MM.1S (cell line): ENCODE measurements at regions not wholly inside any gene's neighbourhood (a gene's known extent, or its start where the extent isn't known, plus 50 kb on each side); places are given as distances from the start of the nearest gene placed in this dataset.

Experiments
- DNase-seq: peaks from one replicate; pipeline ENCODE4 v3.0.0-alpha.2; 2015
- H2AFZ ChIP-seq: fragments of 300-600 bp; sonication (generic); 2 replicates; pipeline ENCODE4 v1.6.0; 2016; ENCODE audit warnings: antibody characterized with exemption, low read length
- H3F3A ChIP-seq: fragments of 300-600 bp; sonication (generic); 2 replicates; pipeline ENCODE4 v1.6.1; 2016; ENCODE audit warnings: mild to moderate bottlenecking, antibody characterized with exemption, low read length, moderate library complexity, mixed read lengths; ENCODE audit not compliant: insufficient read depth
- H3K27ac ChIP-seq: fragments of 300-600 bp; sonication (generic); 2 replicates; pipeline ENCODE4 v1.5.1; 2016; ENCODE audit warnings: mild to moderate bottlenecking, low read length
- H3K27me3 ChIP-seq: fragments of 300-600 bp; sonication (generic); replicated peaks from 2 replicates; pipeline ENCODE4 v1.6.0; 2016; ENCODE audit warnings: low read length; ENCODE audit not compliant: insufficient read depth
- H3K36me3 ChIP-seq: fragments of 300-600 bp; sonication (generic); replicated peaks from 2 replicates; pipeline ENCODE4 v1.6.1; 2016; ENCODE audit warnings: mild to moderate bottlenecking, low read length, mixed read lengths; ENCODE audit not compliant: insufficient read depth
- H3K4me1 ChIP-seq: fragments of 300-600 bp; sonication (generic); 2 replicates; pipeline ENCODE4 v1.6.1; 2016; ENCODE audit warnings: low read length, mixed read lengths
- H3K4me2 ChIP-seq: fragments of 300-600 bp; sonication (generic); 2 replicates; pipeline ENCODE4 v1.6.0; 2016; ENCODE audit warnings: low read depth, low read length
- H3K4me3 ChIP-seq: fragments of 300-600 bp; sonication (generic); 2 replicates; pipeline ENCODE4 v1.5.1; 2016; ENCODE audit warnings: low read length, mixed read lengths
- H3K79me2 ChIP-seq: fragments of 300-600 bp; sonication (generic); 2 replicates; pipeline ENCODE4 v1.6.1; 2016; ENCODE audit warnings: mixed run types, low read length, mixed read lengths
- H3K9ac ChIP-seq: fragments of 300-600 bp; sonication (generic); 2 replicates; pipeline ENCODE4 v1.6.1; 2016; ENCODE audit warnings: low read length, mixed read lengths
- H3K9me2 ChIP-seq: fragments of 300-600 bp; sonication (generic); replicated peaks from 2 replicates; pipeline ENCODE4 v1.6.1; 2016; ENCODE audit warnings: mild to moderate bottlenecking, low read length, mixed read lengths; ENCODE audit not compliant: insufficient read depth
- H3K9me3 ChIP-seq: fragments of 300-600 bp; sonication (generic); replicated peaks from 2 replicates; pipeline ENCODE4 v1.6.1; 2016; ENCODE audit warnings: mild to moderate bottlenecking, low read length, mixed read lengths; ENCODE audit not compliant: insufficient read depth
- H4K20me1 ChIP-seq: fragments of 300-600 bp; sonication (generic); 2 replicates; pipeline ENCODE4 v1.6.1; 2016; ENCODE audit warnings: mild to moderate bottlenecking, low read length, moderate library complexity, mixed read lengths; ENCODE audit not compliant: insufficient read depth
- CTCF ChIP-seq: fragments of 300-600 bp; sonication (generic); IDR thresholded peaks from 2 replicates; pipeline ENCODE4 v1.5.1; 2016; ENCODE audit warnings: antibody characterized with exemption, low read length, mixed read lengths
- EZH2 ChIP-seq: fragments of 300-600 bp; sonication (generic); optimal IDR thresholded peaks from 2 replicates; pipeline ENCODE3; 2017; ENCODE audit warnings: low read depth, mild to moderate bottlenecking, antibody characterized with exemption, low read length, mixed read lengths
- EZH2phosphoT487 ChIP-seq: fragments of 300-600 bp; sonication (generic); IDR thresholded peaks from 2 replicates; pipeline ENCODE4 v1.6.1; 2018; ENCODE audit warnings: antibody characterized with exemption, low read length

- TF ChIP-seq CTCF (no peak), EZH2phosphoT487 (no peak), EZH2 (no peak)
- no peak for DNase-seq
- Histone ChIP-seq H3K27me3 (no peaks in the 10 kb centered on the region), H3K4me1 (no peaks in the 10 kb centered on the region), H3K27ac (no peak overlapping the region), H3K4me2 (no peak overlapping the region), H3K4me3 (no peak overlapping the region), H3F3A (no peaks in the 10 kb centered on the region), H3K79me2 (no peaks in the 10 kb centered on the region), H3K9me2 (no peaks in the 10 kb centered on the region), H3K36me3 (no peaks in the 10 kb centered on the region), H3K9me3 (no peaks in the 10 kb centered on the region), H2AFZ (no peak overlapping the region), H4K20me1 (no peaks in the 10 kb centered on the region), H3K9ac (no peak overlapping the region)
Observed at GRCh38 chr12:76962099-76962498, 83.3 kb upstream of the CSRP2 start.

GRCh38 chr12:76957301-76957700 lies 78.5 kb upstream of the CSRP2 start:
- Histone ChIP-seq H3K36me3 (no peaks in the 10 kb centered on the region), H3K27me3 (no peaks in the 10 kb centered on the region), H3K79me2 (no peaks in the 10 kb centered on the region), H3K27ac (no peak overlapping the region), H3K4me1 (no peaks in the 10 kb centered on the region), H3K4me3 (no peak overlapping the region), H2AFZ (no peak overlapping the region), H3K9me2 (no peaks in the 10 kb centered on the region), H4K20me1 (no peaks in the 10 kb centered on the region), H3F3A (no peaks in the 10 kb centered on the region), H3K9me3 (no peaks in the 10 kb centered on the region), H3K9ac (no peak overlapping the region), H3K4me2 (no peak overlapping the region)
- TF ChIP-seq CTCF (no peak), EZH2phosphoT487 (no peak), EZH2 (no peak)
- DNase-seq, result no peak

GRCh38 chr12:76952995-76953394 lies 74.2 kb upstream of the CSRP2 start:
- no peaks in the 10 kb centered on the region for H3K4me1 ChIP-seq
- no peaks in the 10 kb centered on the region for H3K79me2 ChIP-seq
- H3K9me3 ChIP-seq, result no peaks in the 10 kb centered on the region
- no peak overlapping the region for H3K27ac ChIP-seq
- no peak overlapping the region for H3K4me2 ChIP-seq
- no peaks in the 10 kb centered on the region for H4K20me1 ChIP-seq
- H3F3A ChIP-seq, result no peaks in the 10 kb centered on the region
- H3K4me3 ChIP-seq, result no peak overlapping the region
- no peaks in the 10 kb centered on the region for H3K36me3 ChIP-seq
- no peak overlapping the region for H3K9ac ChIP-seq
- H3K27me3 ChIP-seq, result no peaks in the 10 kb centered on the region
- no peak for DNase-seq
- no peaks in the 10 kb centered on the region for H3K9me2 ChIP-seq
- no peak for TF ChIP-seq EZH2phosphoT487
- TF ChIP-seq CTCF, result no peak
- TF ChIP-seq EZH2, result no peak
- H2AFZ ChIP-seq, result no peak overlapping the region
